Head of caudate nucleus (tissue), 42 donors: ENCODE measurements at regions not wholly inside any gene's neighbourhood (a gene's known extent, or its start where the extent isn't known, plus 50 kb on each side); places are given as distances from the start of the nearest gene placed in this dataset.

Experiments
- DNase-seq, 42 donors: peaks; one replicate each; pipeline versions ENCODE4 v3.0.0 to v3.0.0-alpha.2; 2020 to 2021; ENCODE audit warnings: mixed read lengths in 7 of 42
- intact Hi-C: fragments of 100-400 bp; cut with DNase I; formaldehyde crosslinking; loops from one replicate; pipeline ENCODE4 v1.15.0; 2022

- intact Hi-C loops: no loop called here
- DNase-seq: no peak
Measured at GRCh38 chr13:70955887-70956286, 847.6 kb upstream of the KLHL1 start.

- no peak for DNase-seq
- intact Hi-C loops: no loop called here
Measured at GRCh38 chr13:70950664-70951063, 842.4 kb upstream of the KLHL1 start.

GRCh38 chr13:70945506-70945905 lies 837.3 kb upstream of the KLHL1 start:
- intact Hi-C loops: no loop called here
- DNase-seq: no peak

- no peak for DNase-seq
- intact Hi-C loops: no loop called here
Measured at GRCh38 chr13:70941454-70941853, 833.2 kb upstream of the KLHL1 start.

- DNase-seq: no peak
- intact Hi-C loops: no loop called here
Measured at GRCh38 chr13:70938462-70938861, 830.2 kb upstream of the KLHL1 start.

GRCh38 chr13:70932511-70932910 lies 824.3 kb upstream of the KLHL1 start:
- intact Hi-C loops: no loop called here

GRCh38 chr13:70923863-70924752 lies 815.9 kb upstream of the KLHL1 start:
- intact Hi-C loops: no loop called here

More at GRCh38 chr13:70932511-70932910, 824.3 kb upstream of the KLHL1 start:
- no peak for DNase-seq

GRCh38 chr13:70911286-70911685 lies 803.0 kb upstream of the KLHL1 start:
- DNase-seq: no peak
- intact Hi-C loops: no loop called here

More at GRCh38 chr13:70923863-70924752, 815.9 kb upstream of the KLHL1 start:
- DNase-seq: no peak

GRCh38 chr13:70908795-70909194 lies 800.5 kb upstream of the KLHL1 start:
- intact Hi-C loops: no loop called here
- no peak for DNase-seq

GRCh38 chr13:70905035-70905434 lies 796.8 kb upstream of the KLHL1 start:
- no peak for DNase-seq
- intact Hi-C loops: no loop called here

GRCh38 chr13:70896136-70896535 lies 787.9 kb upstream of the KLHL1 start:
- no peak for DNase-seq
- intact Hi-C loops: no loop called here

- no peak for DNase-seq
- intact Hi-C loops: no loop called here
Measured at GRCh38 chr13:70895599-70895998, 787.3 kb upstream of the KLHL1 start.

- intact Hi-C loops: no loop called here
Measured at GRCh38 chr13:70894258-70894657, 786.0 kb upstream of the KLHL1 start.

GRCh38 chr13:70893832-70894231 lies 785.6 kb upstream of the KLHL1 start:
- intact Hi-C loops: no loop called here
- DNase-seq: no peak

More at GRCh38 chr13:70894258-70894657, 786.0 kb upstream of the KLHL1 start:
- DNase-seq: no peak

- intact Hi-C loops: no loop called here
- no peak for DNase-seq
Measured at GRCh38 chr13:70890289-70890688, 782.0 kb upstream of the KLHL1 start.

GRCh38 chr13:70889163-70889562 lies 780.9 kb upstream of the KLHL1 start:
- no peak for DNase-seq
- intact Hi-C loops: no loop called here

GRCh38 chr13:70884196-70884595 lies 775.9 kb upstream of the KLHL1 start:
- intact Hi-C loops: no loop called here
- DNase-seq: no peak

GRCh38 chr13:70874636-70875035 lies 766.4 kb upstream of the KLHL1 start:
- intact Hi-C loops: no loop called here
- no peak for DNase-seq

GRCh38 chr13:70864731-70865130 lies 756.5 kb upstream of the KLHL1 start:
- intact Hi-C loops: no loop called here
- no peak for DNase-seq

- intact Hi-C loops: no loop called here
- no peak for DNase-seq
Measured at GRCh38 chr13:70856711-70857110, 748.5 kb upstream of the KLHL1 start.

- DNase-seq: no peak
- intact Hi-C loops: no loop called here
Measured at GRCh38 chr13:70856025-70856424, 747.8 kb upstream of the KLHL1 start.
